Lung microvascular endothelial cell (primary cell): ENCODE measurements at regions not wholly inside any gene's neighbourhood (a gene's known extent, or its start where the extent isn't known, plus 50 kb on each side); places are given as distances from the start of the nearest gene placed in this dataset.
"Not testable (repeated sequence)": the region's sequence is repeated elsewhere in the genome, so short reads cannot be mapped to it uniquely, and the experiment has no call there.

Source experiments
- DNase-seq, 2 donors: peaks; one replicate each; pipeline versions ENCODE4 v3.0.0 to v3.0.0-alpha.2; 2010; ENCODE audit warnings: low read depth in 2 of 2

- DNase-seq, result no peak
Measured at GRCh38 chr6:74588094-74588832, 617.6 kb downstream of the COL12A1 start.

DNA sequence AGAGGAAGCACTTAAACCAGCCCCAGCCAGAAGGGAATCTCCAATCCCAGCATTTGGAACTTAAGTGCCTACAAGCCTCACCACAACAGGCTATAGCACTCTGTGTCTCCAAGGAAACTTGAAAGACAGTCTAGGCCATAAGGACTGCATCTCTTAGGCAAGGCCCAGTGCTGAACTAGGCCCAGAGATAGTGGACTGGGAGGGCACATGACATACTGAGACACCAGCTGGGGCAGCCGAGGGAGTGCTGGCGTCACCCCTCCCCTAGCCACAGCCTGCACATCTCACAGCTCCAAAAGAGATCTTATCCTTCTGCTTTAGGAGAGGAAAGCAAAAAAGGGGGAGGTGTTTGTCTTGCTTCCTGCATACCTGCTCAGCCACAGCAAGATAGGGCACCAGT lies 618.5 kb downstream of the COL12A1 start:
- DNase-seq, result no peak

DNA sequence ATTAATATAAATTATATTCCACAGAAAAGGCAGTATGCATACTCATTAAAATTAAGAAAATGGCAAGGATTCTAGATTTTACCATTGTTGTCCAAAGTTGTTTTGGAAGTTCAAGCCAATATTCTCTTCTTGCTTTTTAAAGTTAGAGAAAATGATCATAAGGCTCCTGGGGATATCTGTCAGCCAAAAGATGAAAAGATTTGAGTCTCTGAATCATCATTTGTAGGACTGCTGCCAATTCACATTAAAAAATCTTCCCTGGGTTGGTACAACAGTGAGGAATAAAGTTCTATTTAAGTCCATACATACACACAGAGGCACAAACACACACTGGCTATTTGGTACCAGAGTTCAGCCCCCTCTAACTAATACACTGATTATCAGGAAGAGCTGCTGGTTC lies 620.1 kb downstream of the COL12A1 start:
- DNase-seq, result peak in 1 of 2 donors; percentile 33

GRCh38 chr6:74581681-74582080 lies 624.2 kb downstream of the COL12A1 start:
- DNase-seq, result no peak

- no peak for DNase-seq
Measured at GRCh38 chr6:74579794-74580193, 626.1 kb downstream of the COL12A1 start.

GRCh38 chr6:74579047-74579446 lies 626.8 kb downstream of the COL12A1 start:
- DNase-seq, result peak in 1 of 2 donors; percentile 21

GRCh38 chr6:74578339-74578738 lies 627.5 kb downstream of the COL12A1 start:
- DNase-seq, result no peak

- DNase-seq, result no peak
Measured at GRCh38 chr6:74577619-74578018, 628.2 kb downstream of the COL12A1 start.

- peak; percentile 49 to 58 for DNase-seq
Measured at GRCh38 chr6:74574794-74575193, 631.1 kb downstream of the COL12A1 start.

DNA sequence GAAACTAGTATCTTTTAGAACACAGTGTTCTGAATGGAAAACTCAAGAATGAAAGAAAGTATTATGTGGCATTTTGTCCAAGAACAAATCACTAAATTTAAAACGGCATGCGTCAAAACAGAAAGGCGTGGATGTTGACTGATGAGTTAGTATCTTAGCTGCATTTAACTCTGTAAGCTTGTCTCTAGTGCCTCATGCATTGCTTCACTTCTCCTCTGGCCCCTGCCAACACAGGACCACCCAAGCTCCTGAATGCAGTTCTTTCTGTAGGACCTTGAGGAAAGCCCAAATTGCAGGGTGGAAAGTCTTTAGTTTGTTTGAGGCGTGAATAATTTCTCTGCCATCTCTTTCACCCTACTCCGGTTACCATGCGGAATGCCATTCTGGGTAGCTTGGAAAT lies 632.2 kb downstream of the COL12A1 start:
- no peak for DNase-seq

GRCh38 chr6:74570044-74570443 lies 635.8 kb downstream of the COL12A1 start:
- no peak for DNase-seq

DNA sequence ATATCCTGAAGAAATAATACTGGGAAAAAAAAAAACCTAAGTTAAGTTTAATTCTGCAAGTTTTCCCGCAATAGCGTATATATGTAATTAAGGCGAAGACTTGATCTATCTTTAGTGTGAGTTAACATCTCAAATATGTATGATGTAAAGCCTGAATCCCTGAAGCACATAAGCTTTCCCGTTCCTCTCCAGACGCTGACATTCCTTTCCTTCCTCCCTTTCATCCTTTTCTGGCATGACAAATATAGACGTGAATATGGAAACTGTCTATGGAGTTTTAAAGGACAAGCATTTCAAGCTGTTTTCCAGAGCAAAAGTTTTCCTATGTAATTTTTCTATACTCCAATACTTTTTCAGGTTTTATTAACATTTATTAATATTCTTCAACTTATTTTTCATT lies 637.0 kb downstream of the COL12A1 start:
- peak in 1 of 2 donors; percentile 70 for DNase-seq

DNA sequence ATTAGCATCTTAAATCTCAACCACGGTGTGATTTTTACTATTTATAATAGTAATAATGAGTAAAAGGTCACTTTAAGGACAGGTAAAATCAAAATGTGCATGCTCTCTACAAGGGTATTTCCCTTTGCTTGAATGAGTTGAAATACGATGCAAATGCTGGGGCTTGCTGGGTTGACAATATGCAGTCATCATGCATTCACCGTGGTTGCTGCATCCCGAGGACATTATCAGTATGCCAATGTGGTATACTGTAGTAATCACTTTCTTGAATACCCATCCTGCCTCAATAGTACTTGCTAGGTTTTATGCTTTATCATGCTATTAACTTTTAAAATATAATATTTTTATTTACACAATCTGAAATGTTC lies 637.9 kb downstream of the COL12A1 start:
- DNase-seq, result not testable (repeated sequence)

DNA sequence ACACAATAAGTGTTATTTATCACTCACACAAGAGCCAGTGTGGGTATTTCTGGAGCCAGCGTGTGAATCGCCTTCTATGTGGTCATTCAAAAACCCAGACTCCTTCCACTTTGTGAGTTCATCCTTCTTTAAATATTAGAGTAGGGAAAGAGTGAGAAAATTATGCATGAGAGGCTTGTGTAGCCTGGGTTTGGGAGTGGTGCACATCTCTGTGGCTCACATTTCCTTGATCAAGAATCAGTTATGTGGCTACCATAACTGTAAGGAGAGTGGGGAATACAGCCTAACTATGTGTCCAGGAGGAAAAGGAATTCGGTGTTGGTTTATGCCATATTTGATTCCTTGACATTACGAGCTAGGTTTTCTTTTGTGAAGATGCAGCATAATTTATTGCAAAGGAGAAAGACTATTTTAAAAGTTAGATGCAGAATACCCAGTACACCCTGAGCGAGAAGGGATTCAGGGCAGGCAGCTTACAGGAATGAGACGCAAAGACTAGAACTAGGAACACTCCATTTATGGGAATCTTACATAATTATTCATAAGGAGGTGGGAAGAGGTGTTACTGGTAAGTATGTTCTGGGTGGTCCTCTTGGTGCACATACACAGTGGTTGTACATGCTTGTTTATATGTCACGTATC lies 638.5 kb downstream of the COL12A1 start:
- no peak for DNase-seq

DNA sequence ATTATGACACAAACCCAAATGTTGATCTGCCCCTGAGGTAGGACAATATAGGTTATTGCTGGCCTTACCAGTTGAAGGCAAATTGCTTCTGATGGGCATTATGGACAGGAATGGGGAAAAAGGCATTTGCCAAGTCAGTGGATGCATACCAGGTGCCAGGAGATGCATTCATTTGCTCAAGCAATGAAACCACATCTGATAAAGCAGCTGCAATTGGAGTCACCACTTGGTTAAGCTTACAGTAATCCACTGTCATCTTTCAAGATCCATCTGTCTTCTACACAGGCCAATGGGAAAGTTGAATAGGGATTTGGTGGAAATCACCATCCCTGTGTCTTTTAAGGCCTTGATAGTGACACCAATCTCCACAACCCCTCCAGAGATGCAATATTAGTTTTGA lies 648.6 kb downstream of the COL12A1 start:
- DNase-seq, result no peak

GRCh38 chr6:74554041-74554440 lies 651.8 kb downstream of the COL12A1 start:
- no peak for DNase-seq

GRCh38 chr6:74551896-74552295 lies 654.0 kb downstream of the COL12A1 start:
- DNase-seq, result no peak

GRCh38 chr6:74550821-74551220 lies 655.0 kb downstream of the COL12A1 start:
- DNase-seq, result no peak

DNA sequence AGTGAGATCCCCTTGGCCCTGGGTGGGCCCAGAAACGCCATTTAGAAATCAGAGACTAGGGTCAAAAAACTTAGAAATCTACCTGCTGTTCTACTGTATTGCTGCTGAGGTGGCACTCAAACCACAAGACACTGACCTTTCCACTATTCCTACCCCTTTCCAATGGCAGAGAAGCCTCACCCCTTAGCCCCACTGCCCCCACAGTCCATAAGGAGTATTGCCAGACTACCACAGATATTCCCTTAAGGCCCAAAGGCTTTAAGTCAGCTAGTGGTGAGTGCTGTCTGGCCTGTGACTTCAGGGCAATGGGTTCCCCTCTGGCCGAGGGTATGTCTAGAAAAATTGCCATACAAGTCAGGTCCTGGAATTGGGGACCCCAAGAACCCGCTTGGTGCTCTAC lies 656.1 kb downstream of the COL12A1 start:
- DNase-seq, result no peak

GRCh38 chr6:74534465-74535211 lies 671.2 kb downstream of the COL12A1 start:
- DNase-seq, result peak in 1 of 2 donors; percentile 10

DNA sequence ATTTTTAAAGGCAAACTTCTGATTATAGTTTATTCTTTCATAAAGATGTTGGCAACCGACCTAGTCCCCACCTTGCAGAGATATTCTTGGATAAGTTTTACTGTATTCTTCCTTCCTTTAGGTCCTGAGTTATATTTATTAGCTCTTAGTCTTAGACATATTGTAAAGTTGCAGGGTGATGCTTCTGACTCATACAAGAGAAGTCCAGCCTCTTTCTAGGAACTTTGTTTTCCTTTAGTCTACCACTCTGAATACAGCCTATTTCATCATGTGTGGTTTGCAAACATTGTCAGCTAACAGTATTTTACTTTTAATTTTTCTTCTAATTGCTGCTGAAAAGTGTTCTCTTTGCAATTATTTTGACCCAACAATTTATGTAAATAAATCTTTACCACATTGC lies 686.7 kb downstream of the COL12A1 start:
- peak in 1 of 2 donors; percentile 4 for DNase-seq

- DNase-seq, result no peak
Measured at GRCh38 chr6:74518035-74518434, 687.8 kb downstream of the COL12A1 start.

DNA sequence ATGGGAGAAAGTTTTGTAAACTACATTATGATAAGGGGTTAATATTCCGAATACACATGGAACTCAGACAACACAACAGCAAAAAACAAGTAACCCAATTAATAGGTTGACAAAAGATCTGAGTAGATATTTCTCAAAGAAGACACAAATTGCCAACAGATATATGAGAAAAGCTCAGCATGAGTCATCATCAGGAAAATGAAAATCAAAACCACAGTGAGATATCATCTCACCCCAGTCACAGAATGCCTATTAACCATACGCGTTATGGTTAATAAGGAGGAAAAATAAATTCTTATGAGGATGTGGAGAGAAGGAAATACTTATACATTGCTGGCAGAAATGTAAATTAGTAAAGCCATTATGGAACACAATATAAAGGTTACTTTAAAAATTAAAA lies 695.0 kb downstream of the COL12A1 start:
- DNase-seq, result no peak
